HG03103 (cell line): ENCODE measurements at regions not wholly inside any gene's neighbourhood (a gene's known extent, or its start where the extent isn't known, plus 50 kb on each side); places are given as distances from the start of the nearest gene placed in this dataset.

Experiments used
- ATAC-seq: cut with Tn5 transposase; IDR thresholded peaks from one replicate; pipeline ENCODE4 v1.9.1; 2021; ENCODE audit warnings: low read depth; ENCODE audit not compliant: unreplicated experiment

DNA sequence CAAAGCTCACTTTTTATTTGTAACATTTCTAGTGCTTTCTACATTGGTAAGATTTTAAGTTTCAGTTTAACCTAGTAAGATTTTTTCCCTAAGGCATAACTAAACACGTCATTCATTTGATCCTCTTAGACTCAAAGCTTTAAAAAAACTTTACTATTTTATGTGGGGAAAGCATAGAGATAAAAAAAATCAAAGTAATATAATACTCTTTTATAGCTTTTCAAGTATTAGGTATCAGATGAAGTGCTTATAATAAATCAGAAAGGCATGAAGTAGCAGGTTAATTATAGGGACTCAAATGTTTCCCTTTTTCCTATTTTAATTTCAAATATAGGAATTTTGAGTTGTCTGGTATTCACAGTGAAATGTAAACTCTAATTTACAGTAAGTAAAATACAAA lies 68.0 kb upstream of the POU5F2 start:
- no peak for ATAC-seq

DNA sequence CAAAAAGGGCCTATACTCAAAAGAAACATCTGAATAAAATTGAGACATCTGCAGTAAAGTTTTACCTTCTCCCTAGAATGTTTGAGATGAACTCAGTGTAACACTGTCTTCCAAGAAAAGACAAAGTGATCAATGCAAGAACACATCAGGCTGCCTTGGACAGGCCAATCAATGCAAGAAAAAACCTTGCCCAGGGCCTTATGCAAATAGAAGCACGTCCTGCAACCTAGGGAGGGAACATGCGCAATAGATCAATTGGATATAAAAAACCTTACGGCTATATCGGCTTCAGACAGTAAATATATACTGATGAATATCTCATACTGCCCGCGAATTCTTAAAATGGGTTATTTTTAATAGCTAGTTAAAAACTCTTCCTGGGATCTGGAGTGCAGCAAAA lies 66.4 kb upstream of the POU5F2 start:
- ATAC-seq, result no peak

- ATAC-seq, result no peak
Observed at GRCh38 chr5:93805616-93806379, 64.4 kb upstream of the POU5F2 start.

- no peak for ATAC-seq
Observed at GRCh38 chr5:93800988-93801811, 59.8 kb upstream of the POU5F2 start.

DNA sequence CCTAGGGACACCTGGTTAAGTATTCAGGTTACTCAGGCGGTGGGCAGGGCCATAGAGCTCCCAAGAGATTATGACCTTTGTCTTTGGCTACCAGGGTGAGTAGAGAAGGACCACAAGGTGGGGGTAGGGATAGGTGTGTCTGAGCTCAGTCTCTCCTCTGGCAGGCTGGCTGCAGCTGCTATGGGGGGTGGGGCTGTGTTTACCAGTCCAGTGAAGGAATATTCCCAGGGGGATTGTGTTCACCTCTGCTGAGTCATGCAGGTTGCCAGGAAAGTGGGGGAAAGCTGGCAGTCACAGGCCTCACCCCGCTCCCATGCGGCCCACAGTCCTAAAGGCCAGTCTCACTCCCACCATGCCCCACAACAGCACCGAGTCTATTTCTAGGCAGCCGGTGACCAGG lies 53.6 kb upstream of the POU5F2 start:
- ATAC-seq, result no peak

DNA sequence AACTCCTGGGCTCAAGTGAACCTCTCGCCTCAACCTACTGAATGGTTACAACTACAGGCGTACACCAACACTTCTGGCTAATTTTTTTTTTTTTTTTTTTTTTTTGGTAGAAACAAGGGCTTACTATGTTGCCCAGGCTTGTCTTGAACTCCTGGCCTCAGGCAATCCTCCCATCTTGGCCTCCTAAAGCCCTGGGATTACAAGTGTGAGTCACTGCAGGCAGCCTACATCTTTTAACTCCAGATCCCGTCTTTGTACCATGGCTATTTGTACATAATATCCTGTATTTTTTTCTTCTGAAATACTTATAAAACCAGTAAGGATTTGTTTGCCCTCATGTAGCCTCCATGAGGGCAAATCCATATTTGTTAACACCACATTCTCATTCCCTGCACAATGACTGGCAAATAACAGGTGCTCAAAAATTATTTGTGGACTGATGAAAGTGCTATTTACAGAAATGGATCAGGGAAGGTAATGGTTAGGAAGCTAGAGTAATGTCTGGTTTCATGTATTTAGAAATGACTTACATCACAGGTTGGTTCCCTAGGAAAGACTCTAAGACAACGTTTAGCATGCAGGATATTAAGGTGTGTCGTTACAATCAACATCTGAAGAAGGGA lies 51.9 kb upstream of the POU5F2 start:
- no peak for ATAC-seq

DNA sequence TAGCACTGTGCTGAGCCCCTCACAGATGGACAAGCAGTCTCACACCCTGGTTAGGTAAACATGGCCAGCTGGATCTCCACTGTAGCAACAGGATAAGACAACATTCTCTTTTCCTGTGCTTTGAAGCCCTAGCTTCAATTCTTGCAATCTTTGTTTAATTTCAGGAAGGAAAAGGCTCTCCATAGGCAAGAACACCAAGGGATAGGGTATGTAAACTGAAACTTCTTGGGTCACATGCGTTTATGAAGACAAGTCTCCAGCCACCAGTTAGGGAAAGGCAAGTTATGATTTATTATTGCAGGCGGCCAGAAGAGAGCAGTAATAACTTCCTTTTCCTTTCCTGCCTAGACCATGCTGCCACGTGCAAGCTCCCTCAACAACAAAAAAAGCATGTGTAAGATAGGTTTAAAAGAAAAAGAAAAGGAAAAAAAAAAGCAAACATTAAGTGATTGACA lies 50.1 kb upstream of the POU5F2 start:
- no peak for ATAC-seq
